Kidney (tissue), 13 donors: ENCODE measurements at regions not wholly inside any gene's neighbourhood (a gene's known extent, or its start where the extent isn't known, plus 50 kb on each side); places are given as distances from the start of the nearest gene placed in this dataset.
A peak's percentile ranks its signal among the peaks of the same experiment; 100 is the strongest.

Experiments used
- DNase-seq, 5 donors: peaks; one replicate each; pipeline ENCODE4 v3.0.0-alpha.2; 2013 to 2020
- FAIRE-seq: peaks from 2 replicates; lab custom pipeline; 2012; peaks lifted over from hg19 to GRCh38; lab: Jason Lieb, UNC
- H3K27ac ChIP-seq, 2 donors: one replicate each; pipeline ENCODE4 v1.7.0; 2013; ENCODE audit warnings: low read depth in 2 of 2, low read length in 2 of 2, inconsistent platforms in 1 of 2
- H3K27me3 ChIP-seq: one replicate; pipeline ENCODE4 v1.7.1; 2013; ENCODE audit warnings: low read length, inconsistent platforms; ENCODE audit not compliant: control insufficient read depth, insufficient read depth
- H3K36me3 ChIP-seq, 3 donors: one replicate each; pipeline versions ENCODE4 v1.7.0 to v1.7.1; 2013; ENCODE audit warnings: low read length in 3 of 3, control low read depth in 1 of 3, inconsistent platforms in 1 of 3; ENCODE audit not compliant: insufficient read depth in 3 of 3, control insufficient read depth in 2 of 3
- H3K4me1 ChIP-seq, 3 donors: one replicate each; pipeline versions ENCODE4 v1.7.0 to v1.7.1; 2013; ENCODE audit warnings: low read length in 3 of 3, inconsistent platforms in 1 of 3, low read depth in 1 of 3; ENCODE audit not compliant: control insufficient read depth in 2 of 3, insufficient read depth in 2 of 3
- H3K4me3 ChIP-seq, 3 donors: one replicate each; pipeline versions ENCODE4 v1.7.0 to v1.8.1; 2013; ENCODE audit warnings: low read length in 3 of 3, control low read depth in 1 of 3, inconsistent platforms in 1 of 3
- H3K9ac ChIP-seq, 3 donors: one replicate each; pipeline versions ENCODE4 v1.7.0 to v1.7.1; 2013; ENCODE audit warnings: low read length in 3 of 3, control low read depth in 1 of 3, inconsistent platforms in 1 of 3
- H3K9me3 ChIP-seq, 3 donors: one replicate each; pipeline versions ENCODE4 v1.7.0 to v1.7.1; 2013; ENCODE audit warnings: low read length in 3 of 3, control low read depth in 1 of 3, inconsistent platforms in 1 of 3; ENCODE audit not compliant: control insufficient read depth in 2 of 3, insufficient read depth in 1 of 3
- intact Hi-C: fragments of 100-400 bp; cut with DNase I; formaldehyde crosslinking; loops from one replicate; pipeline ENCODE4 v1.11.1; 2022
- TF ChIP-seq, protein P1 (sequence below): IDR thresholded peaks from 3 replicates; pipeline ENCODE4 v1.5.1; 2012; ENCODE audit warnings: mild to moderate bottlenecking, moderate library complexity, borderline replicate concordance; ENCODE audit not compliant: insufficient read depth; ENCODE audit errors: extremely low read depth
- donor health status: control.
- donor health status: control.
- donor health status: control.
- donor health status: control.
- donor health status: control.
- donor health status: DM: yes; HTN: yes; CAD: no.
- donor health status: Normal renal cell carcinoma (clear cell type).

DNA sequence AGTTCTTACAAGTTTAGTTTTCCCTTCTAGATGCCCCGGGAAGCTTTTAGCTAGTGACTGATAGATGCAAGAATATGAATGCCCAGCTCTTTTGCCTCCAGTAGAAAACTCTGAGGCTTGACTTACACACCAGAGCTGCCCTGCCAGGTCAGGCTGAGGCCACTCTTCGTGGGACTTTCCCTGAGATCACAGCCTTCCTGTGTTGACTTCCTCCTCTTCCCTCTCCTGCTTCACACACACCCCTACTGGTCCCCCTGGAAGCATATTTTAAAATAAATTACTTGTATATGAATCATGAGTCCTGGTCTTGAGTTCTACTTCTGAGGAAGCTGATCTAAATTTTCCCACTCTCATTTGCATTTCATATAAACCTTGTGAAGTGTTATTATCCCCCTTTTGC is 413.7 kb downstream of the PDCD6IP start:
- H3K27me3 ChIP-seq = no peaks in the 10 kb centered on the region
- FAIRE-seq = no peak

DNA sequence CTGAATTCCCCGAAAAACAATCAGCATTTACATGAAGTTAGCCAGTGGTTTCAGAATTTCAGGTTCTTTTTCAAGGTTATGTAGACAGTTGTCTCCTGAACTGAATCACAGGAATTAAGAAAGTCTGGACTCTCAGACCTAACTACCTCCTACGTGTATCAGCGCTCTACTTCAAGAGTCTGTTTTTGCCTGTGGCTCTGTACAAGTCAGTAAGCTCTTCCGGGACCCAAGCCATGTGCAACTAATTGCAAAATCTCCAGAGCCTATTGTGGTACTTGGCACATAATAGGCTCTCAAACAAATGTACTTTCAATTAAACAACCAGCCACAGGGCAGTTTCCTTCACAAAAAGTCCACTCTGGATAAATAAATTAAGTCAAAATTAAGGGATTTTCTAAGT is 414.2 kb downstream of the PDCD6IP start:
- H3K27me3 ChIP-seq = no peaks in the 10 kb centered on the region

More for the DNA sequence above, 413.7 kb downstream of the PDCD6IP start:
- Histone ChIP-seq H3K4me1 (no peaks in the 10 kb centered on the region), H3K9me3 (no peaks in the 10 kb centered on the region), H3K27ac (no peak overlapping the region), H3K36me3 (no peaks in the 10 kb centered on the region), H3K4me3 (no peak overlapping the region), H3K9ac (no peak overlapping the region)
- TF ChIP-seq, protein P1, sequence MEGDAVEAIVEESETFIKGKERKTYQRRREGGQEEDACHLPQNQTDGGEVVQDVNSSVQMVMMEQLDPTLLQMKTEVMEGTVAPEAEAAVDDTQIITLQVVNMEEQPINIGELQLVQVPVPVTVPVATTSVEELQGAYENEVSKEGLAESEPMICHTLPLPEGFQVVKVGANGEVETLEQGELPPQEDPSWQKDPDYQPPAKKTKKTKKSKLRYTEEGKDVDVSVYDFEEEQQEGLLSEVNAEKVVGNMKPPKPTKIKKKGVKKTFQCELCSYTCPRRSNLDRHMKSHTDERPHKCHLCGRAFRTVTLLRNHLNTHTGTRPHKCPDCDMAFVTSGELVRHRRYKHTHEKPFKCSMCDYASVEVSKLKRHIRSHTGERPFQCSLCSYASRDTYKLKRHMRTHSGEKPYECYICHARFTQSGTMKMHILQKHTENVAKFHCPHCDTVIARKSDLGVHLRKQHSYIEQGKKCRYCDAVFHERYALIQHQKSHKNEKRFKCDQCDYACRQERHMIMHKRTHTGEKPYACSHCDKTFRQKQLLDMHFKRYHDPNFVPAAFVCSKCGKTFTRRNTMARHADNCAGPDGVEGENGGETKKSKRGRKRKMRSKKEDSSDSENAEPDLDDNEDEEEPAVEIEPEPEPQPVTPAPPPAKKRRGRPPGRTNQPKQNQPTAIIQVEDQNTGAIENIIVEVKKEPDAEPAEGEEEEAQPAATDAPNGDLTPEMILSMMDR = no peak
- peak in 1 of 5 donors; percentile 15 for DNase-seq
- intact Hi-C loops = no loop called here

DNA sequence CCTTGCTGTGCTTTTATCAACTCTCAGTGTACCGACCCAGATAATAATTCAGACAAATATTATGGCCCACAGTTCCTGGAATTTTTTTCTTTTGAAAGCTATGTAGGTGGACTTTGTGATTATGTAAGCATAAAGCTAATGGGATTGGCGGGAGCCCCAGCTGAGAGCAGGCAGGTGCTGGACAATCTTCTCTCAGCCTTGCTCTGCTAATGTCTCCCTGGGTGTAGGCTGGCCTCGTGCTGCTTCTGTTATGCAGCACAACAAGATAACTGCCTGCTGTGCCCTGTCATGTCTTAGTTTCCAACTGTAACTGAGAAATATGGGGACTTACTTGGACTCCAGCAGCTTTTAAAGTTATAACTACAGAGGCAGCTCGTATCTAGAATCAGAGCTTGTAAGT is 415.0 kb downstream of the PDCD6IP start:
- intact Hi-C loops = no loop called here
- H3K27me3 ChIP-seq = no peaks in the 10 kb centered on the region
- H3K4me1 ChIP-seq = no peaks in the 10 kb centered on the region
- no peak overlapping the region for H3K9ac ChIP-seq
- no peak for FAIRE-seq
- H3K27ac ChIP-seq = no peak overlapping the region
- H3K4me3 ChIP-seq = no peak overlapping the region
- TF ChIP-seq, protein P1 = no peak
- H3K9me3 ChIP-seq = no peaks in the 10 kb centered on the region
- no peaks in the 10 kb centered on the region for H3K36me3 ChIP-seq
- DNase-seq = no peak

More for the DNA sequence above, 414.2 kb downstream of the PDCD6IP start:
- no peaks in the 10 kb centered on the region for H3K4me1 ChIP-seq
- TF ChIP-seq, protein P1 = no peak
- no peaks in the 10 kb centered on the region for H3K36me3 ChIP-seq
- intact Hi-C loops = no loop called here
- no peak overlapping the region for H3K27ac ChIP-seq
- no peak overlapping the region for H3K9ac ChIP-seq
- no peaks in the 10 kb centered on the region for H3K9me3 ChIP-seq
- peak in 1 of 5 donors; percentile 16 for DNase-seq
- no peak for FAIRE-seq
- no peak overlapping the region for H3K4me3 ChIP-seq
